HepG2 (cell line): ENCODE measurements at regions not wholly inside any gene's neighbourhood (a gene's known extent, or its start where the extent isn't known, plus 50 kb on each side); places are given as distances from the start of the nearest gene placed in this dataset.

ENCODE experiments used
- ATAC-seq: fragments of 200-7000 bp; cut with Tn5 transposase; 3 replicates; pipeline ENCODE4 v1.9.1; 2020; ENCODE audit warnings: mild to moderate bottlenecking, moderate library complexity
- BruUV-seq: library from RNA; stranded (reverse); fragments of 400-500 nt; replicated peaks from 2 replicates; lab custom pipeline; 2021; lab: Mats Ljungman, UMichigan
- CTCF ChIA-PET: fragments of 300-600 bp; formaldehyde crosslinking; extraction: SDS; loops from one replicate; lab custom pipeline; 2021; ENCODE audit warnings: low total read pairs, inconsistent platforms, low intra/inter-chr PET ratio; lab: Yijun Ruan, JAX
- POLR2A ChIA-PET: fragments of 350-600 bp; sonication (Branson Sonifier 250); formaldehyde crosslinking; loops from one replicate; lab custom pipeline; 2020; ENCODE audit warnings: antibody characterized with exemption, inconsistent platforms; lab: Yijun Ruan, JAX
- DNase-seq: peaks from one replicate; pipeline ENCODE4 v3.0.0-alpha.2; 2015; ENCODE audit warnings: low spot score
- FAIRE-seq: peaks from 3 replicates; lab custom pipeline; 2011; peaks lifted over from hg19 to GRCh38; lab: Jason Lieb, UNC
- H2AFZ ChIP-seq: one replicate; pipeline ENCODE4 v1.6.1; 2011; ENCODE audit warnings: low read length, inconsistent platforms
- H3K27ac ChIP-seq: fragments of 300-600 bp; 3 replicates; pipeline ENCODE4 v1.8.0; 2011; ENCODE audit warnings: mixed run types, mild to moderate bottlenecking, mixed read lengths, low read length, inconsistent platforms; ENCODE audit not compliant: insufficient read depth; ENCODE audit errors: extremely low read length
- H3K27me3 ChIP-seq, 2 experiments: fragments of 200-600 bp in 1 of 2; 2 replicates in 1 of 2; 3 replicates in 1 of 2; pipeline versions ENCODE4 v1.6.0 to v1.8.0; 2011; ENCODE audit warnings: low read length in 2 of 2, mild to moderate bottlenecking in 2 of 2, moderate library complexity in 2 of 2, inconsistent platforms in 1 of 2; ENCODE audit not compliant: insufficient read depth in 2 of 2, control insufficient read depth in 1 of 2
- H3K36me3 ChIP-seq, 2 experiments: fragments of 200-600 bp in 1 of 2; replicated peaks in 1 of 2; 2 replicates in 1 of 2; 3 replicates in 1 of 2; pipeline versions ENCODE4 v1.5.1 to v1.8.0; 2011; ENCODE audit warnings: low read length in 2 of 2, inconsistent platforms in 1 of 2; ENCODE audit not compliant: insufficient read depth in 2 of 2, control insufficient read depth in 1 of 2
- H3K4me1 ChIP-seq: 2 replicates; pipeline ENCODE4 v1.5.1; 2012; ENCODE audit warnings: low read length, inconsistent platforms; ENCODE audit not compliant: insufficient read depth
- H3K4me2 ChIP-seq: 2 replicates; pipeline ENCODE4 v1.6.0; 2011; ENCODE audit warnings: low read depth, low read length, inconsistent platforms
- H3K4me3 ChIP-seq, 3 experiments: fragments of 200-600 bp in 1 of 3; sonication (generic), shearing (Covaris generic) in 1 of 3; replicated peaks in 1 of 3; 2 replicates each; pipeline ENCODE4 v1.5.1; 2011 to 2016; ENCODE audit warnings: low read length in 3 of 3, inconsistent platforms in 2 of 3, low read depth in 2 of 3, mild to moderate bottlenecking in 2 of 3, control low read depth in 1 of 3, mixed read lengths in 1 of 3; ENCODE audit not compliant: insufficient read depth in 1 of 3
- H3K79me2 ChIP-seq: one replicate; pipeline ENCODE4 v1.6.1; 2011; ENCODE audit warnings: low read length, inconsistent platforms; ENCODE audit not compliant: insufficient read depth
- H3K9ac ChIP-seq: 2 replicates; pipeline ENCODE4 v1.6.0; 2011; ENCODE audit warnings: mild to moderate bottlenecking, low read depth, low read length, inconsistent platforms; ENCODE audit not compliant: insufficient read depth
- H3K9me3 ChIP-seq: 2 replicates; pipeline ENCODE4 v1.5.1; 2012; ENCODE audit warnings: mild to moderate bottlenecking, low read length
- H4K20me1 ChIP-seq: 2 replicates; pipeline ENCODE4 v1.6.0; 2011; ENCODE audit warnings: inconsistent platforms, mild to moderate bottlenecking, low read length, moderate library complexity; ENCODE audit not compliant: insufficient read depth
- CHD2 ChIP-seq: IDR thresholded peaks from 2 replicates; pipeline ENCODE4 v1.6.1; 2011; ENCODE audit warnings: low read depth, low read length, improper control_type of control experiment
- CHD4 ChIP-seq: fragments of 200-600 bp; sonication (generic); IDR thresholded peaks from 2 replicates; pipeline ENCODE4 v1.7.0; 2017; ENCODE audit warnings: mild to moderate bottlenecking, low read length, borderline replicate concordance
- CREB1 ChIP-seq, 2 experiments: fragments of 450-650 bp in 1 of 2; IDR thresholded peaks; 2 replicates each; pipeline ENCODE4 v1.6.1; 2016 to 2017; ENCODE audit warnings: control low read depth in 1 of 2, mild to moderate bottlenecking in 1 of 2, missing compliant biosample characterization in 1 of 2, missing genetic modification characterization in 1 of 2
- HMGA1 ChIP-seq: sonication (generic); formaldehyde crosslinking; conservative IDR thresholded peaks from 2 replicates; pipeline ENCODE4 v1.4.0; 2020; ENCODE audit warnings: missing genetic modification reagents
- RFXANK ChIP-seq: IDR thresholded peaks from 2 replicates; pipeline ENCODE4 v1.6.1; 2016
- SMC3 ChIP-seq: IDR thresholded peaks from 2 replicates; pipeline ENCODE4 v1.6.1; 2011; ENCODE audit warnings: low read length, improper control_type of control experiment
- SP4 ChIP-seq: sonication (generic); formaldehyde crosslinking; IDR thresholded peaks from 2 replicates; pipeline ENCODE4 v1.8.1; 2023; ENCODE audit warnings: mild to moderate bottlenecking, missing genetic modification reagents
- ZNF180 ChIP-seq: sonication (generic); formaldehyde crosslinking; IDR thresholded peaks from 2 replicates; pipeline ENCODE4 v1.4.0; 2020; ENCODE audit warnings: low read depth, missing genetic modification reagents, borderline replicate concordance
- ZNF333 ChIP-seq: sonication (generic); formaldehyde crosslinking; IDR thresholded peaks from 2 replicates; pipeline ENCODE4 v1.4.0; 2020; ENCODE audit warnings: mild to moderate bottlenecking, missing genetic modification reagents, borderline replicate concordance
- ZNF605 ChIP-seq: sonication (generic); formaldehyde crosslinking; IDR thresholded peaks from 2 replicates; pipeline ENCODE4 v1.8.0; 2022; ENCODE audit warnings: mild to moderate bottlenecking, missing genetic modification reagents
- ZNF724P ChIP-seq: sonication (generic); formaldehyde crosslinking; IDR thresholded peaks from 2 replicates; pipeline ENCODE4 v1.8.0; 2022; ENCODE audit warnings: missing genetic modification reagents, borderline replicate concordance
- WGBS: methylation state at CpG from one replicate; pipeline ENCODE4 v1.1.6; 2017; ENCODE audit warnings: low lambda C conversion rate; 5-methylcytosine and 5-hydroxymethylcytosine counted together
- in situ Hi-C: cut with HindIII; loops from 2 replicates; pipeline ENCODE4 v1.10.0; 2017; ENCODE audit warnings: low pct_unique_long_range_greater_than_20kb; ENCODE audit not compliant: extremely low pct_ligation_motif_present
- intact Hi-C: fragments of 100-400 bp; cut with micrococcal nuclease; formaldehyde crosslinking; loops from one replicate; pipeline ENCODE4 v1.10.0; 2022; ENCODE audit not compliant: unreplicated experiment
- TF ChIP-seq, protein P1 (sequence below): sonication (generic); formaldehyde crosslinking; IDR thresholded peaks from 2 replicates; pipeline ENCODE4 v1.8.0; 2022; ENCODE audit warnings: mild to moderate bottlenecking, missing genetic modification reagents, moderate library complexity
- TF ChIP-seq, protein P2 (sequence below): sonication (generic); formaldehyde crosslinking; IDR thresholded peaks from 2 replicates; pipeline ENCODE4 v1.4.0; 2020; ENCODE audit warnings: missing genetic modification reagents
- TF ChIP-seq, protein P3 (sequence below): sonication (generic); formaldehyde crosslinking; conservative IDR thresholded peaks from 2 replicates; pipeline ENCODE4 v1.4.0; 2020; ENCODE audit warnings: missing genetic modification reagents

DNA sequence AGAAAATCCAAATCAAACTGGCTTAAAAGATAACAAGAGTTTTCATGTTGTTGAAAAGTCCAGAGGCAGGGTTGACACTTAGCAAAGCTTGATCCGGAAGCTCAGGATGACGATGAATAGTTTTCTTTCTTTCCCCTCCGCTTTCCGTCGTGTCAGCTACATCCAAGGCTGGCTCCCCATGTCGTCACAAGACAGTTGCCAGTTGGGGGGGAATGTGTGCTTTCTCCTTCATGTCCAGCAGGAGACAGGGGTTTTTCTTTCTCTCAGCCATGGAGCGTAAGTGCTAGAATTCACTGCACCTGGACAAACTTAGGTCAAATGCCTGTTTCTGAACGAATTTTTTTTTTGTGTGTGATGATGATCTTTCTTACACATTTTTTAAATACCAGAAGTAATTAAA is 273.8 kb upstream of the RGMA start:
- no peak for DNase-seq
- Histone ChIP-seq H2AFZ (no peak overlapping the region), H3K4me3 (no peak overlapping the region), H3K27ac (no peak overlapping the region), H3K27me3 (peaks cover 0 to 30% of the 10 kb centered on the region in 2 experiments; a peak in 4 of 5 replicates), H3K79me2 (no peaks in the 10 kb centered on the region), H3K4me1 (no peaks in the 10 kb centered on the region), H3K4me2 (no peak overlapping the region), H3K36me3 (no peaks in the 10 kb centered on the region), H4K20me1 (no peaks in the 10 kb centered on the region), H3K9ac (no peak overlapping the region), H3K9me3 (no peaks in the 10 kb centered on the region)
- 45% methylated on average over 8 of the region's 8 CpGs for WGBS
- in situ Hi-C loops: no loop called here
- FAIRE-seq: no peak
- intact Hi-C loops: no loop called here
- ChIA-PET POLR2A (no interaction called here), CTCF (no interaction called here)
- BruUV-seq: no TSS peak
- ATAC-seq: no peak
- TF ChIP-seq RFXANK: no peak
- no peak for TF ChIP-seq ZNF333 (CRISPR knock-in tag)
- TF ChIP-seq, protein P1, sequence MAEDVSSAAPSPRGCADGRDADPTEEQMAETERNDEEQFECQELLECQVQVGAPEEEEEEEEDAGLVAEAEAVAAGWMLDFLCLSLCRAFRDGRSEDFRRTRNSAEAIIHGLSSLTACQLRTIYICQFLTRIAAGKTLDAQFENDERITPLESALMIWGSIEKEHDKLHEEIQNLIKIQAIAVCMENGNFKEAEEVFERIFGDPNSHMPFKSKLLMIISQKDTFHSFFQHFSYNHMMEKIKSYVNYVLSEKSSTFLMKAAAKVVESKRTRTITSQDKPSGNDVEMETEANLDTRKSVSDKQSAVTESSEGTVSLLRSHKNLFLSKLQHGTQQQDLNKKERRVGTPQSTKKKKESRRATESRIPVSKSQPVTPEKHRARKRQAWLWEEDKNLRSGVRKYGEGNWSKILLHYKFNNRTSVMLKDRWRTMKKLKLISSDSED (CRISPR knock-in tag): no peak
- no peak for TF ChIP-seq SP4
- TF ChIP-seq CHD2: no peak
- TF ChIP-seq HMGA1 (CRISPR knock-in tag): no peak
- TF ChIP-seq CREB1 (IDR thresholded peaks at IDR 0.05): peak; percentile 43
- no peak for TF ChIP-seq CREB1 (CRISPR knock-in tag; IDR thresholded peaks at IDR 0.05)
- TF ChIP-seq SMC3: no peak
- TF ChIP-seq CHD4: no peak

DNA sequence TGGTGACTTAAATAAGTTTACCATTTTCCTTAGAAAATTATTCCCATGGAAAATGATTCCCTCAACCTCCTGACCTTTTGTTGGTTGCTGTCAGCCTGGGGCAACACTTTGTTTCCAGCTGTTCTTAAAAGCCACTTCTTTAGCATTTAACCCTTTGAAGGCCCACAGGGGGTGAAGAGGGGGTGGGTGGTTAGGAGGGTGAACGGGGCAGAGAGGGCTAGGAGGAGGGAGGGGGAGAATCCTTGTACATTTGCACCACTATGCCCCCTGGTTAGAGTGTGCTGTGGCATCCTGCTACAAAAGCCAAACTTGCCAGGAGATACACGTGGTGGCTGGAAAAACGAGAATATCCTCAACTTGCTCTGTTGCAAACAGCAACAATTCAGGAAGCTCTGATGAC is 273.2 kb upstream of the RGMA start:
- CTCF ChIA-PET: no interaction called here
- TF ChIP-seq, protein P2, sequence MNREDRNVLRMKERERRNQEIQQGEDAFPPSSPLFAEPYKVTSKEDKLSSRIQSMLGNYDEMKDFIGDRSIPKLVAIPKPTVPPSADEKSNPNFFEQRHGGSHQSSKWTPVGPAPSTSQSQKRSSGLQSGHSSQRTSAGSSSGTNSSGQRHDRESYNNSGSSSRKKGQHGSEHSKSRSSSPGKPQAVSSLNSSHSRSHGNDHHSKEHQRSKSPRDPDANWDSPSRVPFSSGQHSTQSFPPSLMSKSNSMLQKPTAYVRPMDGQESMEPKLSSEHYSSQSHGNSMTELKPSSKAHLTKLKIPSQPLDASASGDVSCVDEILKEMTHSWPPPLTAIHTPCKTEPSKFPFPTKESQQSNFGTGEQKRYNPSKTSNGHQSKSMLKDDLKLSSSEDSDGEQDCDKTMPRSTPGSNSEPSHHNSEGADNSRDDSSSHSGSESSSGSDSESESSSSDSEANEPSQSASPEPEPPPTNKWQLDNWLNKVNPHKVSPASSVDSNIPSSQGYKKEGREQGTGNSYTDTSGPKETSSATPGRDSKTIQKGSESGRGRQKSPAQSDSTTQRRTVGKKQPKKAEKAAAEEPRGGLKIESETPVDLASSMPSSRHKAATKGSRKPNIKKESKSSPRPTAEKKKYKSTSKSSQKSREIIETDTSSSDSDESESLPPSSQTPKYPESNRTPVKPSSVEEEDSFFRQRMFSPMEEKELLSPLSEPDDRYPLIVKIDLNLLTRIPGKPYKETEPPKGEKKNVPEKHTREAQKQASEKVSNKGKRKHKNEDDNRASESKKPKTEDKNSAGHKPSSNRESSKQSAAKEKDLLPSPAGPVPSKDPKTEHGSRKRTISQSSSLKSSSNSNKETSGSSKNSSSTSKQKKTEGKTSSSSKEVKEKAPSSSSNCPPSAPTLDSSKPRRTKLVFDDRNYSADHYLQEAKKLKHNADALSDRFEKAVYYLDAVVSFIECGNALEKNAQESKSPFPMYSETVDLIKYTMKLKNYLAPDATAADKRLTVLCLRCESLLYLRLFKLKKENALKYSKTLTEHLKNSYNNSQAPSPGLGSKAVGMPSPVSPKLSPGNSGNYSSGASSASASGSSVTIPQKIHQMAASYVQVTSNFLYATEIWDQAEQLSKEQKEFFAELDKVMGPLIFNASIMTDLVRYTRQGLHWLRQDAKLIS (CRISPR knock-in tag): no peak
- TF ChIP-seq ZNF724P: no peak
- TF ChIP-seq ZNF180 (CRISPR knock-in tag): no peak
- TF ChIP-seq, protein P3, sequence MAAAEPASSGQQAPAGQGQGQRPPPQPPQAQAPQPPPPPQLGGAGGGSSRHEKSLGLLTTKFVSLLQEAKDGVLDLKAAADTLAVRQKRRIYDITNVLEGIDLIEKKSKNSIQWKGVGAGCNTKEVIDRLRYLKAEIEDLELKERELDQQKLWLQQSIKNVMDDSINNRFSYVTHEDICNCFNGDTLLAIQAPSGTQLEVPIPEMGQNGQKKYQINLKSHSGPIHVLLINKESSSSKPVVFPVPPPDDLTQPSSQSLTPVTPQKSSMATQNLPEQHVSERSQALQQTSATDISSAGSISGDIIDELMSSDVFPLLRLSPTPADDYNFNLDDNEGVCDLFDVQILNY: no peak
- no peak for TF ChIP-seq ZNF605 (CRISPR knock-in tag)
- ATAC-seq: no peak

More for the DNA sequence above, 273.2 kb upstream of the RGMA start:
- no peak for DNase-seq
- H3K9ac ChIP-seq: no peak overlapping the region
- H3K27ac ChIP-seq: no peak overlapping the region
- no peaks in the 10 kb centered on the region for H3K9me3 ChIP-seq
- 0% methylated on average over 3 of the region's 3 CpGs for whole genome bisulfite sequencing
- BruUV-seq: no TSS peak
- intact Hi-C loops (no loop called here), in situ Hi-C loops (no loop called here)
- peaks cover 0 to 30% of the 10 kb centered on the region in 2 experiments; a peak in 4 of 5 replicates for H3K27me3 ChIP-seq
- POLR2A ChIA-PET: no interaction called here
- FAIRE-seq: no peak
- no peak overlapping the region for H2AFZ ChIP-seq
- no peaks in the 10 kb centered on the region for H3K79me2 ChIP-seq
- no peaks in the 10 kb centered on the region for H4K20me1 ChIP-seq
- H3K4me3 ChIP-seq: no peak overlapping the region
- no peaks in the 10 kb centered on the region for H3K36me3 ChIP-seq
- H3K4me2 ChIP-seq: no peak overlapping the region
- H3K4me1 ChIP-seq: no peaks in the 10 kb centered on the region
